HepG2 (cell line): ENCODE measurements at regions not wholly inside any gene's neighbourhood (a gene's known extent, or its start where the extent isn't known, plus 50 kb on each side); places are given as distances from the start of the nearest gene placed in this dataset.

Experiments
- ATAC-seq: fragments of 200-7000 bp; cut with Tn5 transposase; 3 replicates; pipeline ENCODE4 v1.9.1; 2020; ENCODE audit warnings: mild to moderate bottlenecking, moderate library complexity
- BruUV-seq: library from RNA; stranded (reverse); fragments of 400-500 nt; replicated peaks from 2 replicates; lab custom pipeline; 2021; lab: Mats Ljungman, UMichigan
- CTCF ChIA-PET: fragments of 300-600 bp; formaldehyde crosslinking; extraction: SDS; loops from one replicate; lab custom pipeline; 2021; ENCODE audit warnings: low total read pairs, inconsistent platforms, low intra/inter-chr PET ratio; lab: Yijun Ruan, JAX
- POLR2A ChIA-PET: fragments of 350-600 bp; sonication (Branson Sonifier 250); formaldehyde crosslinking; loops from one replicate; lab custom pipeline; 2020; ENCODE audit warnings: antibody characterized with exemption, inconsistent platforms; lab: Yijun Ruan, JAX
- DNase-seq: peaks from one replicate; pipeline ENCODE4 v3.0.0-alpha.2; 2015; ENCODE audit warnings: low spot score
- FAIRE-seq: peaks from 3 replicates; lab custom pipeline; 2011; peaks lifted over from hg19 to GRCh38; lab: Jason Lieb, UNC
- H2AFZ ChIP-seq: one replicate; pipeline ENCODE4 v1.6.1; 2011; ENCODE audit warnings: low read length, inconsistent platforms
- H3K27ac ChIP-seq: fragments of 300-600 bp; 3 replicates; pipeline ENCODE4 v1.8.0; 2011; ENCODE audit warnings: mixed run types, mild to moderate bottlenecking, mixed read lengths, low read length, inconsistent platforms; ENCODE audit not compliant: insufficient read depth; ENCODE audit errors: extremely low read length
- H3K27me3 ChIP-seq, 2 experiments: fragments of 200-600 bp in 1 of 2; 2 replicates in 1 of 2; 3 replicates in 1 of 2; pipeline versions ENCODE4 v1.6.0 to v1.8.0; 2011; ENCODE audit warnings: low read length in 2 of 2, mild to moderate bottlenecking in 2 of 2, moderate library complexity in 2 of 2, inconsistent platforms in 1 of 2; ENCODE audit not compliant: insufficient read depth in 2 of 2, control insufficient read depth in 1 of 2
- H3K36me3 ChIP-seq, 2 experiments: fragments of 200-600 bp in 1 of 2; replicated peaks in 1 of 2; 2 replicates in 1 of 2; 3 replicates in 1 of 2; pipeline versions ENCODE4 v1.5.1 to v1.8.0; 2011; ENCODE audit warnings: low read length in 2 of 2, inconsistent platforms in 1 of 2; ENCODE audit not compliant: insufficient read depth in 2 of 2, control insufficient read depth in 1 of 2
- H3K4me1 ChIP-seq: 2 replicates; pipeline ENCODE4 v1.5.1; 2012; ENCODE audit warnings: low read length, inconsistent platforms; ENCODE audit not compliant: insufficient read depth
- H3K4me2 ChIP-seq: 2 replicates; pipeline ENCODE4 v1.6.0; 2011; ENCODE audit warnings: low read depth, low read length, inconsistent platforms
- H3K4me3 ChIP-seq, 3 experiments: fragments of 200-600 bp in 1 of 3; sonication (generic), shearing (Covaris generic) in 1 of 3; replicated peaks in 1 of 3; 2 replicates each; pipeline ENCODE4 v1.5.1; 2011 to 2016; ENCODE audit warnings: low read length in 3 of 3, inconsistent platforms in 2 of 3, low read depth in 2 of 3, mild to moderate bottlenecking in 2 of 3, control low read depth in 1 of 3, mixed read lengths in 1 of 3; ENCODE audit not compliant: insufficient read depth in 1 of 3
- H3K79me2 ChIP-seq: one replicate; pipeline ENCODE4 v1.6.1; 2011; ENCODE audit warnings: low read length, inconsistent platforms; ENCODE audit not compliant: insufficient read depth
- H3K9ac ChIP-seq: 2 replicates; pipeline ENCODE4 v1.6.0; 2011; ENCODE audit warnings: mild to moderate bottlenecking, low read depth, low read length, inconsistent platforms; ENCODE audit not compliant: insufficient read depth
- H3K9me3 ChIP-seq: 2 replicates; pipeline ENCODE4 v1.5.1; 2012; ENCODE audit warnings: mild to moderate bottlenecking, low read length
- H4K20me1 ChIP-seq: 2 replicates; pipeline ENCODE4 v1.6.0; 2011; ENCODE audit warnings: inconsistent platforms, mild to moderate bottlenecking, low read length, moderate library complexity; ENCODE audit not compliant: insufficient read depth
- EZH2 ChIP-seq: conservative IDR thresholded peaks from 2 replicates; pipeline ENCODE4 v1.6.1; 2012; ENCODE audit warnings: mild to moderate bottlenecking, low read depth, low read length, moderate library complexity
- FOXO1 ChIP-seq: sonication (generic); formaldehyde crosslinking; IDR thresholded peaks from 2 replicates; pipeline ENCODE4 v1.4.0; 2020; ENCODE audit warnings: missing genetic modification reagents
- HNF4G ChIP-seq, 2 experiments: sonication (generic) in 1 of 2; formaldehyde crosslinking in 1 of 2; IDR thresholded peaks; 2 replicates each; pipeline versions ENCODE4 v1.4.0 to v1.6.1; 2011 to 2020; ENCODE audit warnings: borderline replicate concordance in 2 of 2, low read depth in 2 of 2, mild to moderate bottlenecking in 2 of 2, low read length in 1 of 2, missing genetic modification reagents in 1 of 2, moderate library complexity in 1 of 2
- NFATC3 ChIP-seq: sonication (generic); formaldehyde crosslinking; IDR thresholded peaks from 2 replicates; pipeline ENCODE4 v1.5.1; 2020; ENCODE audit warnings: mild to moderate bottlenecking, missing genetic modification reagents
- WGBS: methylation state at CpG from one replicate; pipeline ENCODE4 v1.1.6; 2017; ENCODE audit warnings: low lambda C conversion rate; 5-methylcytosine and 5-hydroxymethylcytosine counted together
- in situ Hi-C: cut with HindIII; loops from 2 replicates; pipeline ENCODE4 v1.10.0; 2017; ENCODE audit warnings: low pct_unique_long_range_greater_than_20kb; ENCODE audit not compliant: extremely low pct_ligation_motif_present
- intact Hi-C: fragments of 100-400 bp; cut with micrococcal nuclease; formaldehyde crosslinking; loops from one replicate; pipeline ENCODE4 v1.10.0; 2022; ENCODE audit not compliant: unreplicated experiment
- TF ChIP-seq, protein P1 (sequence below): sonication (generic); formaldehyde crosslinking; IDR thresholded peaks from 2 replicates; pipeline ENCODE4 v1.8.1; 2023; ENCODE audit warnings: missing genetic modification reagents, mild to moderate bottlenecking, borderline replicate concordance
- TF ChIP-seq, protein P2 (sequence below): sonication (generic); formaldehyde crosslinking; IDR thresholded peaks from 2 replicates; pipeline ENCODE4 v1.5.0; 2020; ENCODE audit warnings: missing genetic modification reagents
- TF ChIP-seq, protein P3 (sequence below): sonication (generic); formaldehyde crosslinking; conservative IDR thresholded peaks from 2 replicates; pipeline ENCODE4 v1.4.0; 2020; ENCODE audit warnings: missing genetic modification reagents
- TF ChIP-seq, protein P4 (sequence below): sonication (generic); formaldehyde crosslinking; conservative IDR thresholded peaks from 2 replicates; pipeline ENCODE4 v1.8.0; 2022; ENCODE audit warnings: low read depth, missing genetic modification reagents

DNA sequence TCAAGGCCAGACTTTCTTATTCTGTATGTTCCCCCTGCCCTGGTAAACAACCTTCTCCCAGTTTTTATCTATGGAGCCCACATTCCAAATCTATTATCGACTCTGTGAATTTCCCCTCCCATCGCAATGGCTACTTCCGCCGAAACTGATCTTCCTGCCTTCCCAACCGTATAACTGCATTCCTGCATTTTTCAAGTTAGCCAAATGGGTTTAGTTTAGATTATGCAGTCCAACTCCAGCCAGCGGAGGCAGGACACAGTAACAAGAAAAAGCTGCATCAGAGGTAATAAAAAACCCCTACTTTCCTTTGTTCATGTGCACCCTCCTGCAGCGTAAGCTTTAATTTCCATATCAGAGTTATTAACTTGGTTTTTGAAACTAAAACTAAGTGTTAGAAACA is 112.2 kb upstream of the ZNF91 start:
- Histone ChIP-seq H3K27me3 (no peaks in the 10 kb centered on the region), H4K20me1 (no peaks in the 10 kb centered on the region), H3K9ac (no peak overlapping the region), H2AFZ (no peak overlapping the region), H3K4me2 (no peak overlapping the region), H3K27ac (no peak overlapping the region), H3K79me2 (no peaks in the 10 kb centered on the region), H3K4me3 (no peak overlapping the region), H3K4me1 (no peaks in the 10 kb centered on the region), H3K9me3 (peaks cover 70% of the 10 kb centered on the region), H3K36me3 (no peaks in the 10 kb centered on the region)
- FAIRE-seq (no peak), ATAC-seq (no peak), DNase-seq (no peak)
- ChIA-PET POLR2A (no interaction called here), CTCF (no interaction called here)
- in situ Hi-C loops (no loop called here), intact Hi-C loops (no loop called here)
- no peak for TF ChIP-seq NFATC3
- TF ChIP-seq, protein P1, sequence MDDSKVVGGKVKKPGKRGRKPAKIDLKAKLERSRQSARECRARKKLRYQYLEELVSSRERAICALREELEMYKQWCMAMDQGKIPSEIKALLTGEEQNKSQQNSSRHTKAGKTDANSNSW (CRISPR knock-in tag): no peak
- no peak for TF ChIP-seq EZH2
- TF ChIP-seq, protein P2, sequence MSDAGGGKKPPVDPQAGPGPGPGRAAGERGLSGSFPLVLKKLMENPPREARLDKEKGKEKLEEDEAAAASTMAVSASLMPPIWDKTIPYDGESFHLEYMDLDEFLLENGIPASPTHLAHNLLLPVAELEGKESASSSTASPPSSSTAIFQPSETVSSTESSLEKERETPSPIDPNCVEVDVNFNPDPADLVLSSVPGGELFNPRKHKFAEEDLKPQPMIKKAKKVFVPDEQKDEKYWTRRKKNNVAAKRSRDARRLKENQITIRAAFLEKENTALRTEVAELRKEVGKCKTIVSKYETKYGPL (CRISPR knock-in tag): no peak
- TF ChIP-seq, protein P3, sequence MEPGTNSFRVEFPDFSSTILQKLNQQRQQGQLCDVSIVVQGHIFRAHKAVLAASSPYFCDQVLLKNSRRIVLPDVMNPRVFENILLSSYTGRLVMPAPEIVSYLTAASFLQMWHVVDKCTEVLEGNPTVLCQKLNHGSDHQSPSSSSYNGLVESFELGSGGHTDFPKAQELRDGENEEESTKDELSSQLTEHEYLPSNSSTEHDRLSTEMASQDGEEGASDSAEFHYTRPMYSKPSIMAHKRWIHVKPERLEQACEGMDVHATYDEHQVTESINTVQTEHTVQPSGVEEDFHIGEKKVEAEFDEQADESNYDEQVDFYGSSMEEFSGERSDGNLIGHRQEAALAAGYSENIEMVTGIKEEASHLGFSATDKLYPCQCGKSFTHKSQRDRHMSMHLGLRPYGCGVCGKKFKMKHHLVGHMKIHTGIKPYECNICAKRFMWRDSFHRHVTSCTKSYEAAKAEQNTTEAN (CRISPR knock-in tag): no peak
- TF ChIP-seq, protein P4, sequence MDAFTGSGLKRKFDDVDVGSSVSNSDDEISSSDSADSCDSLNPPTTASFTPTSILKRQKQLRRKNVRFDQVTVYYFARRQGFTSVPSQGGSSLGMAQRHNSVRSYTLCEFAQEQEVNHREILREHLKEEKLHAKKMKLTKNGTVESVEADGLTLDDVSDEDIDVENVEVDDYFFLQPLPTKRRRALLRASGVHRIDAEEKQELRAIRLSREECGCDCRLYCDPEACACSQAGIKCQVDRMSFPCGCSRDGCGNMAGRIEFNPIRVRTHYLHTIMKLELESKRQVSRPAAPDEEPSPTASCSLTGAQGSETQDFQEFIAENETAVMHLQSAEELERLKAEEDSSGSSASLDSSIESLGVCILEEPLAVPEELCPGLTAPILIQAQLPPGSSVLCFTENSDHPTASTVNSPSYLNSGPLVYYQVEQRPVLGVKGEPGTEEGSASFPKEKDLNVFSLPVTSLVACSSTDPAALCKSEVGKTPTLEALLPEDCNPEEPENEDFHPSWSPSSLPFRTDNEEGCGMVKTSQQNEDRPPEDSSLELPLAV (CRISPR knock-in tag): no peak
- TF ChIP-seq FOXO1: no peak
- no peak for TF ChIP-seq HNF4G (IDR thresholded peaks at IDR 0.05; ENCODE audit: borderline replicate concordance, low read depth, low read length)
- no peak for TF ChIP-seq HNF4G (CRISPR knock-in tag; IDR thresholded peaks at IDR 0.05; ENCODE audit: borderline replicate concordance, low read depth)
- 65% methylated on average over 7 of the region's 7 CpGs for WGBS
- BruUV-seq: no TSS peak
